ENCODE measurements at regions not wholly inside any gene's neighbourhood (a gene's known extent, or its start where the extent isn't known, plus 50 kb on each side); places are given as distances from the start of the nearest gene placed in this dataset.

- TF ChIP-seq CTCF (conservative IDR thresholded peaks at IDR 0.05; ENCODE audit: low read depth, low read length) (no peak), USF2 (IDR thresholded peaks at IDR 0.05; ENCODE audit: low read depth, low read length) (no peak), POLR2A (IDR thresholded peaks at IDR 0.05; ENCODE audit: low read depth, low read length) (no peak), BHLHE40 (IDR thresholded peaks at IDR 0.05; ENCODE audit: low read depth, low read length) (no peak), RAD21 (IDR thresholded peaks at IDR 0.05; ENCODE audit: low read length) (no peak), CHD1 (IDR thresholded peaks at IDR 0.05; ENCODE audit: low read depth, low read length) (no peak), SMC3 (IDR thresholded peaks at IDR 0.05; ENCODE audit: low read depth, low read length) (no peak), RCOR1 (IDR thresholded peaks at IDR 0.05; ENCODE audit: insufficient replicate concordance, low read length) (no peak), MXI1 (IDR thresholded peaks at IDR 0.05; ENCODE audit: borderline replicate concordance, low read depth, low read length) (no peak), CEBPB (IDR thresholded peaks at IDR 0.05; ENCODE audit: low read depth, low read length) (no peak), MAZ (IDR thresholded peaks at IDR 0.05; ENCODE audit: borderline replicate concordance, low read depth, low read length) (no peak), FOS (IDR thresholded peaks at IDR 0.05; ENCODE audit: low read depth, low read length) (no peak)
Measured at GRCh38 chr4:136438645-136439044, 1093.6 kb downstream of the PCDH18 start.

All from IMR-90 (cell line).